ENCODE measurements at regions not wholly inside any gene's neighbourhood (a gene's known extent, or its start where the extent isn't known, plus 50 kb on each side); places are given as distances from the start of the nearest gene placed in this dataset.

DNA sequence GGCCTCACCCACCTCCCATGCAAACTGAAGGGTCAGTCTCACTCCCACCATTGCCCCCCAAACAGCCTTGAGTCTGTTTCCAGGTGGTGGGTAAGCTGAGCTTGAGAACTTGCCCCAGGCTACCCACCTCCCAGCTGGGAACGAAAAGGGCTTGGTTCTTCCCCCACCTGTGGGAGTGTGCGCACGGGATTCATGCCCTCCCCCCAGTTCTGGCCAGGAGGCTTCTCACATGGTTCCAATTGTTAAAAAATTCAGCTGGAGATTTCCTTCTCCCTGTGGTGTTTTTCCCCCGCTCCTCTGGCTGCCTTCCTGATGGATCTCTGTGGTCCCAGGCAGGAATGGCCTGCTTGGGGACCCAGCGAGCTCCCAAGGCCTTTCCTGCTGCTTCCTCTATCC is 81.8 kb upstream of the C21orf91 start:
- Histone ChIP-seq H3K27ac (ENCODE audit: insufficient read depth, low read depth, low read length) (no peak overlapping the region), H3K36me3 (ENCODE audit: control insufficient read depth in 2 of 2, extremely low read depth in 1 of 2, insufficient read depth in 2 of 2, low read length in 2 of 2) (no peaks in the 10 kb centered on the region), H3K4me1 (ENCODE audit: control insufficient read depth, extremely low read depth, insufficient read depth, low read length) (no peaks in the 10 kb centered on the region), H3K4me2 (ENCODE audit: insufficient read depth, low read length) (no peak overlapping the region), H3K9me3 (replicated peaks; ENCODE audit: control insufficient read depth, insufficient read depth, low read length) (no peaks in the 10 kb centered on the region), H3K27me3 (ENCODE audit: control insufficient read depth in 2 of 2, insufficient read depth in 2 of 2, low read length in 2 of 2) (no peaks in the 10 kb centered on the region), H3K79me2 (ENCODE audit: control insufficient read depth, insufficient read depth, low read length) (no peaks in the 10 kb centered on the region), H2AFZ (ENCODE audit: low read depth, low read length) (no peak overlapping the region), H3K9ac (replicated peaks; ENCODE audit: extremely low read depth, insufficient read depth, low read length) (no peak overlapping the region), H4K20me1 (replicated peaks; ENCODE audit: control insufficient read depth, extremely low read depth, insufficient read depth, low read length) (no peaks in the 10 kb centered on the region), H3K9me1 (replicated peaks; ENCODE audit: control insufficient read depth, extremely low read depth, insufficient read depth, low read length) (no peaks in the 10 kb centered on the region), H3K4me3 (replicated peaks in 1 of 3; ENCODE audit: insufficient read depth in 1 of 3, low read depth in 1 of 3, low read length in 3 of 3) (no peak overlapping the region)
- FAIRE-seq (no peak), DNase-seq (ENCODE audit: low read depth, low spot score) (no peak)
- POLR2A ChIA-PET = no interaction called here
- CTCF ChIA-PET = interaction anchor here (1.2 to 1.3 kb wide), 2 partner anchors 221 to 223 kb away, joined by 4 read pairs; no protein-coding TSS in a partner anchor
- intact Hi-C loops (cut with micrococcal nuclease) (loop anchor here (5.0 kb wide), 1 partner anchor 84 kb away; the partner anchor contains the start of gene C21orf91), dilution Hi-C loops (cut with MboI; ENCODE audit: extremely low pct_ligation_motif_present, low sequenced_read_pairs) (no loop called here)
- no peak for TF ChIP-seq MAX (IDR thresholded peaks at IDR 0.05; ENCODE audit: insufficient read depth, insufficient read length)
- no peak for TF ChIP-seq MYC (IDR thresholded peaks at IDR 0.05; ENCODE audit: low read depth, low read length)
- TF ChIP-seq EZH2 (IDR thresholded peaks at IDR 0.05; ENCODE audit: borderline replicate concordance, low read depth, low read length, severe bottlenecking) = no peak
- TF ChIP-seq JUN (IDR thresholded peaks at IDR 0.05; ENCODE audit: borderline replicate concordance, insufficient read depth, insufficient read length, low read depth) = no peak
- TF ChIP-seq FOS (IDR thresholded peaks at IDR 0.05; ENCODE audit: borderline replicate concordance, insufficient read depth, low read length) = no peak
- no peak for TF ChIP-seq GATA2 (IDR thresholded peaks at IDR 0.05; ENCODE audit: insufficient read depth, insufficient read length, low read depth, low read length)
- TF ChIP-seq, protein P1, sequence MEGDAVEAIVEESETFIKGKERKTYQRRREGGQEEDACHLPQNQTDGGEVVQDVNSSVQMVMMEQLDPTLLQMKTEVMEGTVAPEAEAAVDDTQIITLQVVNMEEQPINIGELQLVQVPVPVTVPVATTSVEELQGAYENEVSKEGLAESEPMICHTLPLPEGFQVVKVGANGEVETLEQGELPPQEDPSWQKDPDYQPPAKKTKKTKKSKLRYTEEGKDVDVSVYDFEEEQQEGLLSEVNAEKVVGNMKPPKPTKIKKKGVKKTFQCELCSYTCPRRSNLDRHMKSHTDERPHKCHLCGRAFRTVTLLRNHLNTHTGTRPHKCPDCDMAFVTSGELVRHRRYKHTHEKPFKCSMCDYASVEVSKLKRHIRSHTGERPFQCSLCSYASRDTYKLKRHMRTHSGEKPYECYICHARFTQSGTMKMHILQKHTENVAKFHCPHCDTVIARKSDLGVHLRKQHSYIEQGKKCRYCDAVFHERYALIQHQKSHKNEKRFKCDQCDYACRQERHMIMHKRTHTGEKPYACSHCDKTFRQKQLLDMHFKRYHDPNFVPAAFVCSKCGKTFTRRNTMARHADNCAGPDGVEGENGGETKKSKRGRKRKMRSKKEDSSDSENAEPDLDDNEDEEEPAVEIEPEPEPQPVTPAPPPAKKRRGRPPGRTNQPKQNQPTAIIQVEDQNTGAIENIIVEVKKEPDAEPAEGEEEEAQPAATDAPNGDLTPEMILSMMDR (IDR thresholded peaks at IDR 0.05; ENCODE audit: extremely low read depth in 1 of 2, insufficient read depth in 1 of 2, low read depth in 1 of 2, low read length in 2 of 2) = no peak
- TF ChIP-seq POLR2AphosphoS5 (IDR thresholded peaks at IDR 0.05; ENCODE audit: insufficient read depth, low read depth, low read length) = no peak
- TF ChIP-seq POLR2A (IDR thresholded peaks at IDR 0.05; ENCODE audit: low read depth, low read length) = no peak
- no TSS peak for BruUV-seq (replicated peaks)

Measured in endothelial cell of umbilical vein (primary cell).